ENCODE measurements at regions not wholly inside any gene's neighbourhood (a gene's known extent, or its start where the extent isn't known, plus 50 kb on each side); places are given as distances from the start of the nearest gene placed in this dataset.

- DNase-seq (ENCODE audit: low read depth), result no peak
These were observed 130.3 kb upstream of the FUT8 start for GRCh38 chr14:65281991-65282895.

DNA sequence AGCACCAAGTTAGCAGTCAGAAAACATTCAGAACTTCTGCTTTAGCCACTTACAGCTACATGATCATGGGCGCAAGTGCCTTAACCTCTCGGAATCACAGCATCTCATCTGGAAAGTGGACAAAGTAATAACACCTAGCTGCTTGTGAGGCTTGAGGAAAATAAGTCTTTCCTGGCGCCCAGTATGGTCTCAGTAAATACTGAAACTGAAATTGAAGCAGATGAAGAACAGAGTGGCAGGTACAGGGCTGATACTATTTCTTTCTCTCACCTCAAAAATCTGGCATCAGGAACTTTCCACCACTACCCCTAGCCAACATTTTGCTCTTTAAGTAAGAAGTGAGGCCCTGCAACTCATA is 129.7 kb upstream of the FUT8 start:
- no peak for DNase-seq (ENCODE audit: low read depth)

DNA sequence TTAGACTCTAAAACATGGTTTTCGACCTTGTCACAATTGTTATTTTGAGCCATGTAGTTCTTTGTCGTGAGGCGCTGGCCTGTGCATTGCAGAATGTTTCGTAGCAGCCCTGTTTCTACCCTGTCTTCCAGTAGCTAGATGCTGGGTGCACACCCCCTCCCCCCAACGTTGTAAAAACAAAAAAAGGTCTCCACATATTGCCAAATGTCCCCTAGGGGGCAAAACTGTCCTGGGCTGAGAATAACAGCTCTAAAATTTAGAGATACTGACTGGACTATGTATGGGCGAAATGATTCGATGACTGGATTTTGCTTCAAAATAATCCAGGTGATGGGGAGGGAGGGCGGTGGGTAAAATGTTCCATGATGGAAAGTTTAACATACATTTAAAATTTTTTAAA is 126.1 kb upstream of the FUT8 start:
- DNase-seq (ENCODE audit: low read depth), result no peak

DNA sequence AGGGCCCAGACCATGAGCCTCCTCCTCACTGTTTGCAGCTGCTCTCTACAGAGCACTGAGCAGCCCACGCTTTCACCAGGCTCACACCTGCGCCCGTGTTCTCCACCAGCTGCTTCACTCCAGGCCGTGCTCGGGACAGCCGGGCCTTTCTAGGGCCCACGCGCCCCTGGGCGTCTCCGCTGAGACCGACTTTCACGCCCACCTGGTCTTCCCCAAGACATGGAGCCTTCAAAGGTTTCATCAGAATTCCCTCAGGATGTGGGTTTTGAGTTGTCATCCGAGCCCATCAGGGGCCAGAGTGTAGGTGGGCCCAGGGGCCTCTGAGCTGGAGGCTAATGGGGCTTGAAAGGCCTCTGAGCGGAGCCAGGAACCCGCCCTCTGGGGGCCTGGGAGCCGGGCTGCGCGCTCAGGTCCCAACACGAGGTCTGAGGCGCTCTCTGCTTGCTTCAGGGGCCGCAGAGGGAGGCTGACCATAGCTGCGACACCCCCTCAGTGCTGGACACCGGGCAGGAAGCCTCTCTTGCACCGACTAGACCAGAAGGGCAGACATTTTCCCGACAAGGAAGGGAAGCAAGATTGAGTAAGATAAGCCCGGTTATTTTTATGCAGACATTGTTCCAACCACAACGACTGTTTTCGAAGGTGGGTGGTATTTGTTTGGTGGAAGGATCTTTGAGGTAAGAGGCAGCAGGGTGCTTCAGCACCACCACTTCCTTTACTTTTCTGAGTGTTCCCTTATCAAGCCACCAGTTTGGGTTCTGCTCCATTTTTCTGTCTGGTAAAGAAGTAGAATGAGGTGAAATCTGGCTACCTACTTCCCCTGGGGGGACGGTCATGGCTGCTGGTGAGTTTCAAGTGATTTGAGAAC is 125.0 kb upstream of the FUT8 start:
- DNase-seq (ENCODE audit: low read depth), result no peak

DNA sequence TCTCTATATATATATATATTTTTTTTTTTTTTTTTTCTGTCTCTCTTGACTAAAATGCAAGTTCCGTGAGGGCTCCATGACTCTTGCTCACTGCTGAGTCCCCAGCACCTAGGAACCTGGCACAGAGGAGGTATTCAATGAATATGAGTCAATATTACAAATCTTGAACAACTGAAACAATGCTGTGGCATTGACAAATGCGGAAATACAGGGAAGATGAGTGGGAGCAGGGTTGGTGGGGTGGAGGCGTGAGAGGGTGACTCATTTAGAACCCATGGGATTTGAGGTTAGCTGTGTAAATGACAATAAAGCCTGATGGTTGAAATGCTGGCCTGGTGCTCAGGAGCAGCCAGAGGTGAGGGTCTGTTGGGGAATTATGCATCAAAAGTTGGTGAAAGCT is 121.7 kb upstream of the FUT8 start:
- peak; percentile 44 for DNase-seq (ENCODE audit: low read depth)

DNA sequence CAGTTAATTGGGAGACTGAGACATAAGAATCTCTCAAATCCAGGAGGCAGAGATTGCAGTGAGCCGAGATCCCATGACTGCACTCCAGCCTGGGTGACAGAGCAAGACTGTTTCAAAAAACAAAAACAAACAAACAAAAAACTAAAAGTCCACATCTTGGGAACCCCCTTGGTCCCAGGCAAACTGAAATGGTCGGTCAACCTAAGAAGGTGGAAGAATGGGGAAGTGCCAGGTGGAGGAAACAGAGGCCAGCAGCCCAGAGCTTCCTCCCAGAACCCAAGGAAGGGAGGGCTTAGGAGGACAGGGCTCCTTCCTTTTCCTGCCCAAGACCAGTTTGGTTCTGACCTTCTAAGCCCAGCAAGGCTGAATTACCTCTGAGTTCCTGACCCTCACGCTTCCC is 121.0 kb upstream of the FUT8 start:
- no peak for DNase-seq (ENCODE audit: low read depth)

- DNase-seq (ENCODE audit: low read depth), result no peak
These were observed 117.7 kb upstream of the FUT8 start for GRCh38 chr14:65294816-65295215.

DNA sequence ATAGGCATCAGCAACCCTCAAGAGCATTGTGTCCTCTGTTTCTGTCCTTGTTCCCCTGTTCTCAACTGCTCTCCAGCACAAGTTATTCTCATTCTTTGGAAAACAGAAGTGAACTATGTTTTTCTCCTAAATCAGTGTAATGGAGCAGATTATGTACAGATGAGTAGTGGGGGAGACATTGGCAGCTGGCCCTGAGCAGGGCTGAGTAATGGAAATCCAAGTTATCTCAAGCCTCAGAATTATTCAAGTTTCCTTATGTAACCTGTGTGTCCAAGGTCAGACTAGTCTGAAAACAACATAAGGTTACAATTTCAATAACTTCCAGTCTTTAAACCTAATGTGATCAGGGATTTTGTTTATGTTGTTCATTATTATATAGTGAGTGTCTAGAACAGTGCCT is 116.1 kb upstream of the FUT8 start:
- no peak for DNase-seq (ENCODE audit: low read depth)

DNA sequence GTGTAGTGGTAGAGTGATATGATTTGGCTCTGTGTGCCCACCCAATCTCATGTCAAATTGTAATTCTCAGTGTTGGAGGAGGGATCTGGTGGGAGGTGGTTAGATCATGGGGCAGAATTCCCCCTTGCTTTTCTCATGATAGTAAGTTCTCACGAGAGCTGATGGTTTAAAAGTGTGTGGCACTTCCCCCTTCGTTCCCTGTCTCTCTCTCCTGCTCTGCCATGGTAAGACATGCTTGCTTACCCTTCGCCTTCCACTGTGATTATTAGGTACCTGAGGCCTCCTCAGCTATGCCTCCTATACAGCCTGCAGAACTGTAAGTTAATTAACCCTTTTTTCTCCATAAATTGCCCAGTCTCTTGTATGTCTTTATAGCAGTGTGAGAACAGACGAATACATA is 115.7 kb upstream of the FUT8 start:
- no peak for DNase-seq (ENCODE audit: low read depth)

DNA sequence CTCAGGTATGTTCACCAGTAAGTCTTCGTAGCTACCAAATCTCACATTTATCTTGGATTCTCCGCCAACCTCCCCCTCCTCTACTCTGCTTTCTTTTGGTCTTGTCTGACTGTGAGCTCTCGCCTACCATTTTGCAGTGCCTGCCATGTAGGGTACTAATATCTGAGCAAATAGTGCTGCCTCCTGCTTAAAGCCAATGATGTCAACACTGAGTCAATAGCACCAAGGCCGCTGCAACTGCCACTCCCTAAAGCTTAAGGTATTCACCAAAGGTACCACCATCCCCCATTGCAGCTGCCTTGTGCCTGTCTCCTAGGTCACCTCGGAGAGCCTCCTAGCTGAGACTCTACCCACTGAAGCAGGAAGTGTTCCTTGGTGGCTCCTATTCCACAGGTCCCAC is 114.8 kb upstream of the FUT8 start:
- DNase-seq (ENCODE audit: low read depth), result no peak

GRCh38 chr14:65299826-65300225 is 112.7 kb upstream of the FUT8 start:
- DNase-seq (ENCODE audit: low read depth), result no peak

GRCh38 chr14:65301862-65302539 is 110.5 kb upstream of the FUT8 start:
- DNase-seq (ENCODE audit: low read depth), result no peak

DNA sequence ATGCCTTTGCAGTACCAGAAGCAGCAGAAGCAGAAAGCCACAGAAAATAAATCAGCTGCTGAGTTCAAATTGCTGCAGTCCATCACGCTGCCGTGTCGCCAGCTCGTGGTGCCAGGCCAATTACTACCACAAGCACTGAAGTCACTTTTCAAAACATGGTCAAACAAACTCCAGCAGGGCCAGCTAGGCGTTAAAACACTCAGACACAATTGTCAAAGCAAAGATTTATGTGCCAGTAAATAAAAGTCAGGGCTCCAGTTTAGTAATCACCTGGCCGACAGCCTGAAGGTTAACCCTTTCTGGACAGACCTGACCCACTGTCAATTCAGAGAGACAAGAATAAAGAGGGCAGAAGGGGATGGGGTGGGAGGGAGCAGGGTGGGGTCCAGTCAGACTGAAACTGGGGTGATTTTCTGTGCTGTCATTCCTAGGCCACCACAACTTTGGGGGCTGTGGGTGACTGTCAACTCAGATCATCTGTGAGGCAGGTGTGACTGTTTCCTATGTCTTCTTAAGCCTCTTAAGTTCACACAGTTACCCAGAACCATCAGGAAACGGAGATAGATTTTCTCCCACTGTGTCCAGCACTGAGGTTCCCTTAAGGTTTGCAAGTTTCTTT is 109.8 kb upstream of the FUT8 start:
- DNase-seq (ENCODE audit: low read depth), result no peak

- DNase-seq (ENCODE audit: low read depth), result no peak
These were observed 109.2 kb upstream of the FUT8 start for GRCh38 chr14:65303190-65303898.

DNA sequence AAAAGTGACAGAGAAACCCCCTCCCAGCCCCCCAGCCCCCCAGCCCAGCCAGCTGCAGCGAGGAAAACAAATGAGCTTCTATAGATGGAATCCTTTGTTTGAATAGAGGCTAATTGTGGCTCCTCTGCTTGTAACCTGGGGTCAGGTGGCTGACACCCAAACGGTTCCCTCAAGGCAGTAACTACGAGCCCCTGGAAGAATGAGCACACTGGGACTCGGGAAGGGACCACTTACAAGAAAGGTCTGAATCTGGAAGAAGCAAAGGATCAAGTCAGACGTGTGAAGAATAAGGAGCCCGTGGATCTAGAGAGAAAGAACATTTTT is 108.7 kb upstream of the FUT8 start:
- no peak for DNase-seq (ENCODE audit: low read depth)

GRCh38 chr14:65304239-65304638 is 108.3 kb upstream of the FUT8 start:
- DNase-seq (ENCODE audit: low read depth), result no peak

DNA sequence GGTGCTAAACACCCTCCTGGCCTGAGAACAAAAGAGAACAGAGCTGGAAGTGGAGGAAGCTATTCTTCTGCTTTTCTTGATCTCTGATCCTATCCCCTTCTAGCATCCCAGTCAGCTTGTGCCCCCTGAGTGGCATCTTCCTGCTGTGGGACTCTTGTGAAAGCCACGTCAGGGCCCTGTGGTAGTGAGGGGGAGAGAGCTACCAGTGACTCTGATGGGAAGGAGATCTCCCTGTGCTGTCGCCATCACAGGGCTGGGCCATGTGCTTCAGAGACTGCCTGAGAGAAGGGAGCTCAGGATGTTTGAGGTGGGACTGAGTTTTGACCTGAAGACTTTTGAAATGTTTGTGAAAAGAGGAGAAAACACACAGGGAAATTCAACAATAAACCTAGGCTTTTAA is 107.6 kb upstream of the FUT8 start:
- DNase-seq (ENCODE audit: low read depth), result no peak

DNA sequence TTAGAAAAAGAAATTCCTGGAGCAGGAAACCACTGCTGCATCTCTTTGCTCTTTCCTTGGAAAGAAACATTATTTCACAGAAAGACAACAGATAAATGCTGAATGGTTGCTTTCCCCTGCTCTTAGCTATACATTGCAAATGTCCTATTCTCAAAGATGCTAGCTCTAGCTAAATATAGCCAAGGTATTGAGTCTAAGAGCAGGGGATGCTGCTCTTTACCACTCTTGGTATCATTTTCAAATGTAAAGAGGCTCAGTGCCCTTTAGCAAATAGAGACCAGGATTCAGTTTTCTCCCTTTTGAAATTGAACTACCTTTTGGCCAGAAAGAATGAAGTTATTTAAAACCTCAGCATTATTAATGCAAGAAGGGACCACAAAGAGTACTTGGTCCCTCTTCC is 104.0 kb upstream of the FUT8 start:
- DNase-seq (ENCODE audit: low read depth), result no peak

- no peak for DNase-seq (ENCODE audit: low read depth)
These were observed 102.0 kb upstream of the FUT8 start for GRCh38 chr14:65310568-65310967.

GRCh38 chr14:65312859-65313258 is 99.7 kb upstream of the FUT8 start:
- no peak for DNase-seq (ENCODE audit: low read depth)

- DNase-seq (ENCODE audit: low read depth), result no peak
These were observed 93.7 kb upstream of the FUT8 start for GRCh38 chr14:65318636-65319506.
